Smooth muscle cell (in vitro differentiated cells): ENCODE measurements at regions not wholly inside any gene's neighbourhood (a gene's known extent, or its start where the extent isn't known, plus 50 kb on each side); places are given as distances from the start of the nearest gene placed in this dataset.
A peak's percentile ranks its signal among the peaks of the same experiment; 100 is the strongest.

Source experiments
- DNase-seq: peaks from one replicate; lab custom pipeline; 2025; ENCODE audit not compliant: unreplicated experiment; lab: John Stamatoyannopoulos, UW
- H2AFZ ChIP-seq: fragments of 200-600 bp; sonication (generic); 2 replicates; pipeline ENCODE4 v1.6.0; 2016; ENCODE audit warnings: antibody characterized with exemption, low read depth, mild to moderate bottlenecking
- H3F3A ChIP-seq: fragments of 200-600 bp; sonication (generic); 2 replicates; pipeline ENCODE4 v1.6.0; 2017; ENCODE audit warnings: antibody characterized with exemption, low read depth
- H3K27ac ChIP-seq: fragments of 200-600 bp; sonication (generic); 2 replicates; pipeline ENCODE4 v1.5.1; 2016; ENCODE audit warnings: low read depth, mild to moderate bottlenecking
- H3K27me3 ChIP-seq: fragments of 200-600 bp; sonication (generic); 2 replicates; pipeline ENCODE4 v1.6.1; 2016; ENCODE audit warnings: low read depth, mild to moderate bottlenecking
- H3K36me3 ChIP-seq: fragments of 200-600 bp; sonication (generic); 2 replicates; pipeline ENCODE4 v1.5.1; 2016; ENCODE audit warnings: low read depth
- H3K4me1 ChIP-seq: fragments of 200-600 bp; sonication (generic); 2 replicates; pipeline ENCODE4 v1.5.1; 2016; ENCODE audit warnings: low read depth
- H3K4me2 ChIP-seq: fragments of 200-600 bp; sonication (generic); 2 replicates; pipeline ENCODE4 v1.6.0; 2016; ENCODE audit warnings: mild to moderate bottlenecking
- H3K4me3 ChIP-seq: fragments of 200-600 bp; sonication (generic); 2 replicates; pipeline ENCODE4 v1.5.1; 2016; ENCODE audit warnings: mild to moderate bottlenecking
- H3K79me2 ChIP-seq: fragments of 200-600 bp; sonication (generic); 2 replicates; pipeline ENCODE4 v1.6.0; 2016; ENCODE audit warnings: low read depth, mild to moderate bottlenecking
- H3K9ac ChIP-seq: fragments of 200-600 bp; sonication (generic); 2 replicates; pipeline ENCODE4 v1.6.0; 2016; ENCODE audit warnings: low read depth
- H3K9me3 ChIP-seq: fragments of 200-600 bp; sonication (generic); replicated peaks from 2 replicates; pipeline ENCODE4 v1.5.1; 2016; ENCODE audit warnings: low read depth
- H4K20me1 ChIP-seq: fragments of 200-600 bp; sonication (generic); 2 replicates; pipeline ENCODE4 v1.6.0; 2016; ENCODE audit warnings: low read depth
- CTCF ChIP-seq: fragments of 200-600 bp; sonication (generic); IDR thresholded peaks from 2 replicates; pipeline ENCODE4 v1.5.1; 2017; ENCODE audit warnings: borderline replicate concordance, mild to moderate bottlenecking, antibody characterized with exemption; ENCODE audit not compliant: insufficient read depth, poor library complexity, severe bottlenecking
- WGBS: methylation state at CpG from one replicate; pipeline ENCODE4 v1.1.7; 2016; ENCODE audit warnings: low lambda C conversion rate; 5-methylcytosine and 5-hydroxymethylcytosine counted together

- no peak overlapping the region for H3K4me3 ChIP-seq
- H4K20me1 ChIP-seq, result no peaks in the 10 kb centered on the region
- WGBS, result 84% methylated on average over 5 of the region's 9 CpGs
- H3K27ac ChIP-seq, result no peak overlapping the region
- H3K4me1 ChIP-seq, result peaks cover 3% of the 10 kb centered on the region
- no peaks in the 10 kb centered on the region for H3K9me3 ChIP-seq
- H3F3A ChIP-seq, result no peaks in the 10 kb centered on the region
- no peaks in the 10 kb centered on the region for H3K27me3 ChIP-seq
- no peak overlapping the region for H2AFZ ChIP-seq
- H3K4me2 ChIP-seq, result no peak overlapping the region
- no peaks in the 10 kb centered on the region for H3K79me2 ChIP-seq
- no peak for DNase-seq
- no peak for TF ChIP-seq CTCF
- H3K9ac ChIP-seq, result no peak overlapping the region
- H3K36me3 ChIP-seq, result no peaks in the 10 kb centered on the region
Measured at GRCh38 chr20:43853174-43853803, 61.4 kb upstream of the TOX2 start.

GRCh38 chr20:43849496-43850186 is 65.0 kb upstream of the TOX2 start:
- Histone ChIP-seq H3F3A (peaks cover 6% of the 10 kb centered on the region), H3K79me2 (no peaks in the 10 kb centered on the region), H3K27ac (peak overlapping the region; percentile 77), H3K4me3 (no peak overlapping the region), H4K20me1 (no peaks in the 10 kb centered on the region), H3K4me2 (peak overlapping the region; percentile 61), H3K27me3 (no peaks in the 10 kb centered on the region), H2AFZ (peak overlapping the region; percentile 54), H3K9me3 (no peaks in the 10 kb centered on the region), H3K9ac (no peak overlapping the region), H3K4me1 (peaks cover 3% of the 10 kb centered on the region), H3K36me3 (no peaks in the 10 kb centered on the region)
- WGBS, result 37% methylated on average over 13 of the region's 13 CpGs
- TF ChIP-seq CTCF, result no peak
- DNase-seq, result no peak

GRCh38 chr20:43846516-43846905 is 68.1 kb upstream of the TOX2 start:
- no peaks in the 10 kb centered on the region for H3K79me2 ChIP-seq
- no peaks in the 10 kb centered on the region for H3K9me3 ChIP-seq
- H3K4me2 ChIP-seq, result no peak overlapping the region
- no peaks in the 10 kb centered on the region for H3K27me3 ChIP-seq
- no peak overlapping the region for H3K27ac ChIP-seq
- no peak overlapping the region for H2AFZ ChIP-seq
- peaks cover 3% of the 10 kb centered on the region for H3K4me1 ChIP-seq
- H3K4me3 ChIP-seq, result no peak overlapping the region
- 83% methylated on average over 6 of the region's 6 CpGs for WGBS
- DNase-seq, result no peak
- H3F3A ChIP-seq, result peaks cover 10% of the 10 kb centered on the region
- no peaks in the 10 kb centered on the region for H3K36me3 ChIP-seq
- no peaks in the 10 kb centered on the region for H4K20me1 ChIP-seq
- no peak overlapping the region for H3K9ac ChIP-seq
- TF ChIP-seq CTCF, result no peak
